Stomach (tissue), 4 donors: ENCODE measurements at regions not wholly inside any gene's neighbourhood (a gene's known extent, or its start where the extent isn't known, plus 50 kb on each side); places are given as distances from the start of the nearest gene placed in this dataset.

Source experiments
- CTCF ChIP-seq, 7 experiments: fragments of 450-650 bp in 4 of 7; fragments of 200-600 bp in 3 of 7; sonication (generic) in 3 of 7; IDR thresholded peaks; one replicate each; pipeline ENCODE4 v1.5.1; 2016 to 2019; ENCODE audit warnings: antibody characterized with exemption in 7 of 7, control low read depth in 2 of 7, mild to moderate bottlenecking in 1 of 7
- POLR2A ChIP-seq, 4 donors: fragments of 450-650 bp; IDR thresholded peaks; one replicate each; pipeline ENCODE4 v1.6.1; 2016; ENCODE audit warnings: antibody characterized with exemption in 4 of 4, control low read depth in 2 of 4, mild to moderate bottlenecking in 1 of 4, moderate library complexity in 1 of 4
- POLR2AphosphoS5 ChIP-seq, 3 donors: sonication (generic); formaldehyde crosslinking; IDR thresholded peaks; one replicate each; pipeline ENCODE4 v1.6.1; 2016; ENCODE audit warnings: antibody characterized with exemption in 3 of 3

GRCh38 chr10:6891924-6892323 is 311.8 kb upstream of the PRKCQ start:
- TF ChIP-seq CTCF (IDR thresholded peaks at IDR 0.05) (no peak), POLR2A (IDR thresholded peaks at IDR 0.05) (no peak), POLR2AphosphoS5 (IDR thresholded peaks at IDR 0.05) (no peak)
